DND-41 (cell line): ENCODE measurements at regions not wholly inside any gene's neighbourhood (a gene's known extent, or its start where the extent isn't known, plus 50 kb on each side); places are given as distances from the start of the nearest gene placed in this dataset.

Source experiments
- EZH2 ChIP-seq: IDR thresholded peaks from 3 replicates; pipeline ENCODE4 v1.6.1; 2012; ENCODE audit warnings: borderline replicate concordance, low read depth, mild to moderate bottlenecking, moderate library complexity, low read length, inconsistent platforms; ENCODE audit not compliant: severe bottlenecking
- TF ChIP-seq, protein P1 (sequence below): IDR thresholded peaks from 2 replicates; pipeline ENCODE4 v1.5.1; 2012; ENCODE audit warnings: borderline replicate concordance, low read length, moderate library complexity, mild to moderate bottlenecking; ENCODE audit not compliant: poor library complexity, severe bottlenecking; ENCODE audit errors: extremely low read depth

DNA sequence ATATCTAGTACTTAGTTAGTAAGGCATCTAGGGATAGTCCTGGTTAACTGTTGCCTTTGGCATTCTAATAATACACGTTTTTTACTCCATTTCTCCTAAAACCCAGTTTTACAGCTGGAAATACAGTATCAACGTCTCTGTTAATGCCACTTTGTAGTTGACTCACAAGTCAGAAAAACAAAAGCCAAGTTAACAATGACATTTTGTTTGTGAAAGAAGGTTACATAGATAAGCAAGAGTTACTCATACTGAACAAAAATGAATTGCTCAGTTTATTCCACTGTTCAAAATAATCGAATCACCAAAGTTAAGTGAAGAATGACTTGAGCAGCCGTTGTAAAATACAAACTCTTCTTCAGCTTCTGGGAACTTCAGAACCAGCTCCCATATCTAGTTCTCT lies 540.3 kb downstream of the ETS1 start:
- TF ChIP-seq, protein P1, sequence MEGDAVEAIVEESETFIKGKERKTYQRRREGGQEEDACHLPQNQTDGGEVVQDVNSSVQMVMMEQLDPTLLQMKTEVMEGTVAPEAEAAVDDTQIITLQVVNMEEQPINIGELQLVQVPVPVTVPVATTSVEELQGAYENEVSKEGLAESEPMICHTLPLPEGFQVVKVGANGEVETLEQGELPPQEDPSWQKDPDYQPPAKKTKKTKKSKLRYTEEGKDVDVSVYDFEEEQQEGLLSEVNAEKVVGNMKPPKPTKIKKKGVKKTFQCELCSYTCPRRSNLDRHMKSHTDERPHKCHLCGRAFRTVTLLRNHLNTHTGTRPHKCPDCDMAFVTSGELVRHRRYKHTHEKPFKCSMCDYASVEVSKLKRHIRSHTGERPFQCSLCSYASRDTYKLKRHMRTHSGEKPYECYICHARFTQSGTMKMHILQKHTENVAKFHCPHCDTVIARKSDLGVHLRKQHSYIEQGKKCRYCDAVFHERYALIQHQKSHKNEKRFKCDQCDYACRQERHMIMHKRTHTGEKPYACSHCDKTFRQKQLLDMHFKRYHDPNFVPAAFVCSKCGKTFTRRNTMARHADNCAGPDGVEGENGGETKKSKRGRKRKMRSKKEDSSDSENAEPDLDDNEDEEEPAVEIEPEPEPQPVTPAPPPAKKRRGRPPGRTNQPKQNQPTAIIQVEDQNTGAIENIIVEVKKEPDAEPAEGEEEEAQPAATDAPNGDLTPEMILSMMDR, result no peak
- no peak for TF ChIP-seq EZH2
